Activated T-cell treated with anti-CD3 and anti-CD28 coated beads for 24 hours (primary cell): ENCODE measurements at regions not wholly inside any gene's neighbourhood (a gene's known extent, or its start where the extent isn't known, plus 50 kb on each side); places are given as distances from the start of the nearest gene placed in this dataset.
A peak's percentile ranks its signal among the peaks of the same experiment; 100 is the strongest.

ENCODE experiments used
- DNase-seq: peaks from one replicate; pipeline ENCODE4 v3.0.0-alpha.2; 2020; ENCODE audit warnings: low read depth

GRCh38 chr2:38509947-38510326 is 92.8 kb downstream of the HNRNPLL start:
- DNase-seq: no peak

DNA sequence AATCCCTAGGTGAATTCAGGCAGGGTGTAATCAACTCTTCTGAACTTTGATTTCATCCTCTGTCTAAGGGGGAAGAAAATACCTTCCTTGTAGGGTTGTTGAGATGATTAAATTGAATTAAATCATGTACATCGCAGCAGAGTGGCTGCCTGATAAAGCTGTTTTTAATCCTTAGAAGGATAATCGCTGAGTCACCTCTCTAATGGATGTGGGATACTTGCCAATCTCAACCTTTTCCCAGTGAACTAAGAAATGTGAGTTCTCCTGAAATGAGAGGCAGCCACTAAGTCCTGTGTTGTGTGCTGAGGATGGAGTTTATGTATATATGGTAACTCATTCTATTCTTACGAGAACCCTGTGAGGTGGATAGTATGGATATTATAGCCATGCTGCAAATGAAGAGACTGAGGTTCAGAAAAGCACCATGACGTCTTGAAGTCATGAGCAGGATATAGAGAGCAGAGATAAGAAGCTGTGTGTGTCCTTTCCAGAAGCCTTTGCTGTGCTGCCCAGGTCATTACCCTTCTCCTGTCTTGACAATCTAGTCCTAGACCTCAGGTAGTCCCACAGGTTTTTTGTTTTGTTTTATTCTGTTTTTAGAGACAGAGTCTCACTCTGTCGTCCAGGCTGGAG is 93.3 kb downstream of the HNRNPLL start:
- DNase-seq: no peak

- peak; percentile 73 for DNase-seq
Measured at GRCh38 chr2:38508311-38509039, 94.3 kb downstream of the HNRNPLL start.

GRCh38 chr2:38507712-38508111 is 95.0 kb downstream of the HNRNPLL start:
- no peak for DNase-seq

DNA sequence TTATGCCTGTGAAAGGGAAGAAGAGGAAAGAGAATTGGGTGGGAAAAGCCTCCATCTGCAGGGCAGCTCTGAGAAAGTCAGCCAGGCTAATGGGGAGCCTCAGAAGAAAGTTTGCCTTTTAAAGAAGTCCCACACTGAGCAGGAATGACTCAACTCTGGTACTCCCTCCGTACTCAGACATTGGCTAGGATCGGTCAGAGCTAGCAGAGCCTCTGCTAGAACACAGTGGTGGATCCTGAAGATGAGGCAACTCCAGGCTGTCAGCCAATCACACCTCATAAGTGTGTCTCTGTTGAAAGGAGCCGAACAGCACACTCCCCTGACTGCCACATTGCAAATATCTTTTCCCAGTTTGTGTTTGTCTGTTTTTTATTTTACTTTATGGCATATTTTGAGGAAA is 96.9 kb downstream of the HNRNPLL start:
- DNase-seq: no peak

- DNase-seq: no peak
Measured at GRCh38 chr2:38504169-38504568, 98.6 kb downstream of the HNRNPLL start.

- DNase-seq: no peak
Measured at GRCh38 chr2:38502107-38502506, 100.6 kb downstream of the HNRNPLL start.

- no peak for DNase-seq
Measured at GRCh38 chr2:38500283-38500634, 102.5 kb downstream of the HNRNPLL start.

DNA sequence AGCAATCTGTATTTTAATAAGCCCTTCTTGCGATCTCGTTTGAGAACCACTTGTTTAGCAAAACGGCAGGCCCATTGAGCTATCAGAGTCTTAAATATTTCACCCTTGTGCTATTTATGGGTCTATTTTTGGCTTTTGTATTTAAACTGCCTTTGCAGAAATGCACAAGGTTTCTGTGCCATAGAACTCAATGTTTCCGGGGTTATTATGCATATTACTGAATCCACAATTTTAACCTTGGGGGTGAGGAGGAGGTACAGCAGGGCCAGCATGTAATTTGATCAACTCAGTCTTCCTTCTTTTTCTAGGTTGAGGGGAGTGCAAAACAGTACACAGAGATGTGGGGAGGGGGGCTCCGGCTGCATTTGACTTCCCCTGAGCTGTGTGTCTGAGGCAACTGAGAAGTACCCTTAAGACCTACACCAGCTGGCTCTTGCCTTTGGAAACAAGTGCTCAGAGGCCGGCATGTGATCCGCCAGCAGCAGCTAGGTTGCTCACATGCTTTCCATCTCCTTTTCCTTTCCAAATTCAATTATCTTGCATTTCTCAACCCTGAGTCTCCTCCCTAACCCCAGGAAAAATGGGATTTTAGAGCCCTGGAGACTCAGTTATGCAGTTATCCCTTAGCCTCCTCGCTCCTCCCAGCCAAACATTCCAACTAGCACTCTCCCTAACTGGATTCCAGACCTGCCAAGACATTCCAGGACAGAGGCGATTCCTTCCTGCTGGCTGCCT is 103.0 kb downstream of the HNRNPLL start:
- DNase-seq: no peak

DNA sequence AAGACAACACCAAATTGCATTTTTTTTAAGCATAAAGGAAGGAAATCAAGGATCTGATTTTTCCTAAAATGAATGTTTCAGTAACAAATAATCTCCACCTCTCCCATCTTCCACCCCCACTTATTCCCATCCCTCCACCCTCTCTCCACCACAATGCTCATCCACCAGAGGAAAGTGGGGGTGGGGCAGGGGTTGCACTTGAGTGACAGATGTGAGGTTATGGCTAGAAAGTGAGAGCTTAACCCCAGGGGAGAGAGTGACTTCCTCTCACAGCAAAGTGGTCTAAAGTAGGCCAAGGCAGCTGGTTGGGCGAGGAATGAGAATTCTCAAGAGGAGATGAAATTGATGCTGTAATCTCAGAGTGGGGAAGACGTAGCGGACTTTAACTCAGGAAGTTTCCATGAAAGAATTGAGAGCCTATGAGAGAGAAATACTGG is 104.7 kb downstream of the HNRNPLL start:
- no peak for DNase-seq

DNA sequence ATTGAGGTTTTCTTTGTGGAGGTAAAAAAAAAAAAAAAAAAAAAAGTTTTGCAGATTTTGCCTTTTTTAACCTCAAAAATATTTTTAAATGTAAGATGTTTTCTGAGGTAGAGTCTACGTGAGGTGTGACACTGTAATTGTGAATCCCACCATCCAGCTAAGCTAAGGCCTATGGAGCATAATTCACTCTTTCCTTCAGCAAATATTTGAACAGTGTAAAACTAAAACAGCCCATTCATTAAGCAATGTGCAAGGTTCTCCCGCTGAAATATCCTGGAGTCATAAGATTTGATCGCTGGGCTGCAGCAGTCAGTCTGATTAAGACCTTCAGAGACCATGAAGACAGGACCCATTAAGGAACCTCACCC is 105.1 kb downstream of the HNRNPLL start:
- no peak for DNase-seq

DNA sequence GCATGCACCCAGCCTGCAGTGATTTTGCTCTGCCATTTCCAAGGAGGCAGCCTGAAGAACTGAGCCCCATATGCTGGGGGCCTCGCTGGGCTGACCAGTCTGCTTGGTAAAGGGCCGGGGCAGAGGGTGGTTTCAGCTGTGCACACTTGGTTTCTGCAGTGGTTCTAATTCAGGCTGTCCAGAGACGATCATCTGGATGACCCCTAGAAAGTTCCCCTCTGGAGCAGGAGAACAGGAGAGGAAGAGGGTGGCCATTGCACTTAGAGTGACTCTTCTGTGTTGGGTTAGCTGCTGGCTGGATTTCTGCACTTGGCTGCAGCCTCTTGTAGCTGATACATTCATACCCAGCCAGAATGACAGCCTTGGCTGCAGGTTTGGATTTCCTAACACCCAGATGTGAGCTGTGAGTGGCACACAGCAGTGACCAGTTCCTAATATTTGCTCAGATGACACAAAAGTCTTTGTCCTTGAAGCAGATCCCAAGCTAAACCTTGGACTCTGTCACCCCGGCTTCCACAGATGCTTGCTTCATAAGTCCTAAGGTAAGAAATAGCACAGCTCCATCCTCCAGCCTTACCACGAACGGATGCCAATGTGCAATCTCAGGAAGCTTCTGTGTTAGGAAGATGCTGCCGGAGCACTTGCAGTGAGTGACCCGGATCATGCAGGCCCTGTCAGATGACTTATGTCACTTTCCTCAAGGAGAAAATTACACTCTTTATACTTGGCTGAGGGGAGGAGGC is 105.6 kb downstream of the HNRNPLL start:
- no peak for DNase-seq

GRCh38 chr2:38495880-38496279 is 106.8 kb downstream of the HNRNPLL start:
- no peak for DNase-seq

DNA sequence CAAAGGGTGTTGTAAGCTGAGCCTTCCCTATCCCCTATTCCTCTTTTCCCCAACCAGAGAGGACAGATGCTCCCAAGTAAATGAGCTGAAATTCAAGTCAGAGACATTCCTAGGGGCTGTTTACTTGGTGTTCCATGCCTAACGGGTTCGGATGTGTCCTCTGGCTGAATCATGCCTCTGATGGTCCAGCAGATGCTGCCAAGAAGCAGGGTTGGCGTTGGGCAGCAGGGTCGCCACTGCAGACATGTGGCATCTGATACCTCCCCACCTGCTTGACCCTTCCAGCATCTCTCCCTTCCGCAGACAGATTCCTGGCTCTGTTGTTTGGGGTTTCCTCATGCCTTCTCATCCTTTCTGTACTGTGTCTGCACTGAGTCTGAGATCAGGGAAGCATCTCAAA is 108.3 kb downstream of the HNRNPLL start:
- DNase-seq: no peak

DNA sequence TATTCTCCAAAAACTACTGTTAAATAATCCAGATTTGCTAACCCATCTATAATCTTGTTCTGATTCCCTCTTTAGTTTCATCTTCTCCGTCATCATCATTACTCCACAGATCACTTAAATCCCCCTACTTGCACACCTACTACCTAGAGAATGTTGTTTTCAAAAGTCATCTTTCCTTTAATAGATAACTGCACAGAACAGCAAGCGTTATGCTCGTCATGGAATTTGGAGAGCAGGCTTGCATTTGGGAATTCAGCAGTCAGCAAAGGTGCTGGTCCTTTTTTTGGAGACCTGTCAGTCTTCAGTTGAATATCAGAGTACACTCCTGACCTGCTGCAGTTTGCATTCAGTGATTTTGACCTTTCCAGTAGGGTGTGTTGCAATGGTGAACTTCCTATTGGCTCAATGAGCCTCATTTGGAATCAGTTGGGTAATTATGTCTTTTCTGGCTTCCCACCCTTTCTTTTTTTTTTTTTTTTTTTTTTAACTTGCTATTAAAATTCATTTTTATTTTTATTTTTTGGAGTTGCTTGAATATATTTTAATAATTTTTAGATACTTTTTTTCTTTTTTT is 110.6 kb downstream of the HNRNPLL start:
- no peak for DNase-seq

GRCh38 chr2:38491436-38491835 is 111.3 kb downstream of the HNRNPLL start:
- no peak for DNase-seq

- DNase-seq: no peak
Measured at GRCh38 chr2:38489846-38490245, 112.8 kb upstream of the ATL2 start.

GRCh38 chr2:38487852-38488251 is 110.8 kb upstream of the ATL2 start:
- DNase-seq: no peak

DNA sequence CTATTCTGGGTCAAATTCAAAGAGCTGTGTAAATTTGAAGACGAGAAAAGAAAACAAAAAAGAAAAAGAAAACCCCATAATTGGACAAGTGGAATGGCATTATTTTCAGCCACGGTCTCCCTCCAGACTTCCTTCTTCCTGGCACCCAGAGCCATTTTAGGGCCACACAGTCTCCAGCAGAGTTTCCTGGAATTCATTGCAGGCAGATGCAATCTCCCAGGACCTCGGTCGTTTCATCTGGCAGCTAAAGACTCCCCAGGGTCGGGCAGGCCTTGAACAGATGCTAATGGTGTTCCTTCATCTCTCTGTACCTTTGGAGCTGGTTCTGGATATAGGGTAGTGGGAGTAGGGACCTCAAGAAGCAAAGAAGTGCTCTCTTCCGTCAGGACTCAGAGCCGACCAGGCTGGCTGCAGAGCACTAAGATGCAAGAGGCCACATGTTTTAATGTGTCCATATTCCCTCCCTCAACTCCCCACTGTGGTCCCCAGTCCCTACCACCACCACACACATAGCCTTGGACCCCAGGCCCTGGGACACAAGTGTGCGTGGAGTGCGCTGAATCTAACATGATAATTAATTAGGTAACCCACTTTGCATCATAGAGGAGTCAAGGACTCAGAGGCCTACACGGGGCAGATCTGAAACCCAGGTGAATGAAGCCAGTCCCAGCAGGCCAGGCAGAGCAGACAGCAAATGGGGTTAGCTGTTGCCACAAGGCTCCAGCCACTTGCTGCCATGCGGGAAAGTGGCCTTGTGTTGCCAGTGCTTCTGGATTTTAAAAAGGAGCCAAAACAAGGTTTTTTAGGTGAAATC is 109.3 kb upstream of the ATL2 start:
- no peak for DNase-seq

DNA sequence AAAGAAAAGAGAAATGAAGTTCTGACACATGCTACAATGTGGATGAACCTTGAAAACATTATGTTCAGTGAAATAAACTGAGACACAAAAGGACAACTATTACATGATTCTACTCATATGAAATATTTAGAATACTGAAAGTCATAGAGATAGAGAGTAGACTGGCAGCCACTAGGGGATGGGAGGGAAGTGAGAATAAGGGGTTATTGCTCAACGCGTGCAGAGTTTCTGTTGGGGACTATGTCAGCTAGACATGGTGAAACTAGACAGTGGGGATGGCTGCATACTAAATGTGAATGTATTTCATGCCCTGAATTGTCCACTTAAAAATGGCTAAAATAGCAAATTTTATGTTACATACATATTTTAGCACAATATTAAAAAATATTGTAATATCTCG is 108.7 kb upstream of the ATL2 start:
- no peak for DNase-seq

DNA sequence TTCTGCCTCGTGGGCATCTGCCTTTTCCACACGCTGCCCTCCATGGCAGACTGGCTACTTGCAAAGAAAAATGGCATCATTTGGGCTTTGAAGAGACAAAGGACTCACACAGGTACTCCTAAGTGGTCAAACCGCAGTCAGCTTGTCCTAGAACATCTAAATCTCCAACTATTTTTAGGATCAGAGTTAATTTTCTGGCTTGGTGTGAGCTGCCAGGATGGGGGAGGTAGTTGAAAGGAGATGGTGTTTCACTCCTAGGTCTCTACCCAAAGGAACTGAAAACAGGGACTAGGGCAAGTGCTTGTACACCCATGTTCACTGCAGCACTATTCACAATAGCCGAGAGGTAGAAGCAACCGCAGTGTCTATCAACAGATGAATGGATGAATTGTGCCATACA is 107.9 kb upstream of the ATL2 start:
- DNase-seq: no peak
